HG03135 (cell line): ENCODE measurements at regions not wholly inside any gene's neighbourhood (a gene's known extent, or its start where the extent isn't known, plus 50 kb on each side); places are given as distances from the start of the nearest gene placed in this dataset.
"Not testable (repeated sequence)": the region's sequence is repeated elsewhere in the genome, so short reads cannot be mapped to it uniquely, and the experiment has no call there.

Source experiments
- ATAC-seq: cut with Tn5 transposase; IDR thresholded peaks from one replicate; pipeline ENCODE4 v1.9.1; 2021; ENCODE audit warnings: mild to moderate bottlenecking, moderate library complexity; ENCODE audit not compliant: unreplicated experiment

DNA sequence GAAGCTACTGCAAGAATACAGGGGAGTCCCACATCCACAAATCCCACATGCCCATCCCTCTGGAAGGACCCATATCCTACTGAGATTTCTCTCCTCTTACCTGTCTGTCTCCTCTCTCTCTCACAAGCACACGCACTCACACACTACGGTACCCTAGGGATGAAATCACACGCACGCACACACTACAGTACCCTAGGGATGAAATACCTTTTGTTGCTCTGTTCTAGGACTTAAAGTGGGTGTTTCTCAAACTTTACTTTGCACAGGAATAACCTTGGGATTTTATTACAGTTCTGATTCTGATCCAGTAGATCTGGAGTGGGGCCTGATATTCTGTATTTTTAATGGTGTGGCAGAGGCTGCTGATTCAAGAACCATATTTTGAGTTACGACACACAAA, 622.2 kb upstream of the ZNF385D start:
- no peak for ATAC-seq

DNA sequence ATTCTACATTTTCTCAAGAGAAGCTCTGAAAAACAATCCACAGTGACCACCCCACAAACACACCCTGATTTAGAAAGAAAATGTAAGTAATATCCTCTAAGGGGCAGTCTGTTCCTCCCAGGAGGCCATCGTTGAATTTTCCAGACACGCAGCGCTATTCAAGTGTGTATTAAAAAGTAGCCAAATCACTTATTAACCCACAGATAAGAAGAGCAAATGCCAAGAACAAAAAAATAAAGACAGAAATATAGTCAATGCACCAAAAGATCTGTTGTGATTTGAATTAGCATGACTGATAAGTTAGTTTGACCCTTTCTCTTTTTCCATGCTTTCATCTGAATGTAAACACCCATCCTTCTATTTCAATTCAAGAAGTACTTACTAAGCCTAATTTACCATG, 622.8 kb upstream of the ZNF385D start:
- no peak for ATAC-seq

DNA sequence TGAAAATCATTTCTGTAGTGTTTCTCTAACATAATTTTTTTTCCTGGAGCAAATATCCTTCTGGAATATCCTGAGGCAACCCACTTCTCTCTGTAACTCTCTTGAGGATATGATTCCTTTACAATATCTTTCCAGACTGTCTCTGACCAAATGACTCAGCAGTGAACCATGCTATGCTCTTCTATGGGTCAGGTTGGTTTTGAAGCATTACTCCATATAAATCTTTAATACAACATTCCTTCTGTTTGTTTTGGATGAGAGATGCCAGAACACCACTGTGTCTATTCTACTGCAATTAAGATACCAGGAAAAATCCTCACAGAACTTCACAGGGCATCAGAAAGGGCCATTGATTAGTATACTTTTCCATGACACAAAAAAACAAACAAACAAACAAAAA, 626.4 kb upstream of the ZNF385D start:
- ATAC-seq, result no peak

DNA sequence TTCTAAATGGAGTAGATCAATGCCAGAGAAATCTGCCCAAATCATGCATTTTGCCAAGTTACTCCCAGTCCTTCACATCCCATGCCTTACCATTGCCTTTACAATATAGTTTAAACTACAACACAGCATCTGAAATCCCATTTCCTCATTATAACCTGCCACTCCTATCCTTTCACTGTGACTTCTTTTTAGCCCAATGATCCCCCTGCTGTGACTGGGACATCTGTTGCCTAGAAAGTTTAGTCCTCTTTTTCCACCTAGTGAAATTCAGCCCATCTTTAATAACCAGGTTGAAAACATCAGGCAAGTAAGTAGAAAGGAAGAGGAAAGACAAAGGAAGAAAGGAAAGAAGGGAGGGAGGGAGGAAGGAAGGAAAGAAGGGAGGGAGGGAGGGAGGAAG, 627.9 kb upstream of the ZNF385D start:
- ATAC-seq, result no peak

- ATAC-seq, result no peak
Observed at GRCh38 chr3:22380253-22380652, 629.2 kb upstream of the ZNF385D start.

GRCh38 chr3:22381564-22381963, 630.6 kb upstream of the ZNF385D start:
- not testable (repeated sequence) for ATAC-seq

- ATAC-seq, result no peak
Observed at GRCh38 chr3:22383285-22383684, 632.3 kb upstream of the ZNF385D start.

DNA sequence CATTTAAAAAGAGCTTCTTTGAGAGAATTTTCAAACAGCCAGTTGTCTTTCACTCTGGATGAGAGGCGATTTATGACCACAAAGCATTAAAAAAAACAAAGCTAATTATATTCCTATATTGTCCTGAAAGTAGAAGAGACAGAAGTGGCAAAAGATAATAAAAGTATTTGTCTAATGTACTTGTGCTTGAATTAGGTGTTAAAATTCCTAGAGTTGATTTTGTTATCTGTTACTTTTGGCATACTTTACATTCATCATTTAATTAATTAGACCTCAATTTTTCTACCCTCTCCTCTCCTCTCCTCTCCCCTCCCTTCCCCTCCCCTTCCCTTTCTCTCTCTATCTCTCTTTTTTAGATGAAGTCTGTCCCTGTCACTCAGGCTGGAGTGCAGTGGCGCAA, 635.1 kb upstream of the ZNF385D start:
- no peak for ATAC-seq

DNA sequence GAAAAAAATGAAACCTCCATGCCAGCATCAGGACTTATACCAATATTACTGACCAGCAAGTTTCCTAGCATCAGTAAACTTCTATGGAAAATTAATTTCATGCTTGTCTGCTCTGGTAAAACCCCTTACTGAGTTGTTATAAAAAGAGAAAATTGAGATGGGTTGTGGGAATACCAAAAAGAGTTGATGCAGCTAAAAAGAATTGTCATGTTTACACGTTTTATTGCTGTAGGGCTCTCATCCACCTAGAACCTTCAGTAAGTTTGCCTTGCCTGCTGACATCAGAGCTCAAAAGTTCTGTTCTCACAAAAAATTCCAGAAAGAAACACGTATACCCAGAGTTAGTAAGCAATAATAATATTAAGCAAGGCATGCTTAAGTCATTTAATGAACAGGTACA, 641.3 kb upstream of the ZNF385D start:
- no peak for ATAC-seq

DNA sequence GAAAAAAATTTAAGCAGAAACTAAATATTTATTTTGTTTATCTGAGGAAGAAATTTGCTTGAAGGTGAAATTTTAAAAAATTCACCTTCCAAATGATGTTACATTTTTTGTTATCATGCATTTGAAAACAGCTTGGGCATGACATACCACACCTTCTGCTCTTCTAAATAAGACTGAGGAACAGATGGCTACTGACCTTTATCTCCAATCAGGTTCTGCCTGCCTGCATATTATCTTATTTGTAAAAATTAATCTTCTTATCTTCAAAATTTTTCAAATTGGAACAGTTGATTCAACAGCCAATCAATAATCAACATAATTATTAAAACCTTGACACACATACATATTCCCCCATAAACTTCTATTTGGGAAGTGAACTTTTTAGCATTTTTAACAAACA, 641.8 kb upstream of the ZNF385D start:
- no peak for ATAC-seq

- no peak for ATAC-seq
Observed at GRCh38 chr3:22399566-22399965, 648.6 kb upstream of the ZNF385D start.

DNA sequence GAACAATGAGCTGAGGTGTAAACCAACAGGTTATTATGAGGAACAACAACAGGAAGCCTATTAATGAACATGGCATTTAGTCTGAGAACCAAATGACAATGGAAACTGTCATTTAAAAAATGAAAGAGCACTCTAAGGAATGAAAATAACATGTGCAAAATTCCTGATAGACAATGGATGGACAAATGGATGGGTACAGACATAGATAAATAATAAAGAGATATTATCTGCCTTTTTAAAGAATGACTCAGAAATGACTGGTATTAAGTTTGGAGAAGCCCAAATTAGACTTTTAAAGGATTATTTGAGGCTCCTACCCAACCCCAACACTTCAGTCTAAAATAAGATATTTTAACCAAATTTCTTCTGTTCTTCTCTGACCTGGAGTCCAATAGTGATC, 650.5 kb upstream of the ZNF385D start:
- no peak for ATAC-seq

- no peak for ATAC-seq
Observed at GRCh38 chr3:22414239-22414638, 663.2 kb upstream of the ZNF385D start.

GRCh38 chr3:22416838-22417446, 665.9 kb upstream of the ZNF385D start:
- ATAC-seq, result not testable (repeated sequence)

- ATAC-seq, result no peak
Observed at GRCh38 chr3:22419261-22419660, 668.3 kb upstream of the ZNF385D start.

GRCh38 chr3:22421589-22421988, 670.6 kb upstream of the ZNF385D start:
- no peak for ATAC-seq

DNA sequence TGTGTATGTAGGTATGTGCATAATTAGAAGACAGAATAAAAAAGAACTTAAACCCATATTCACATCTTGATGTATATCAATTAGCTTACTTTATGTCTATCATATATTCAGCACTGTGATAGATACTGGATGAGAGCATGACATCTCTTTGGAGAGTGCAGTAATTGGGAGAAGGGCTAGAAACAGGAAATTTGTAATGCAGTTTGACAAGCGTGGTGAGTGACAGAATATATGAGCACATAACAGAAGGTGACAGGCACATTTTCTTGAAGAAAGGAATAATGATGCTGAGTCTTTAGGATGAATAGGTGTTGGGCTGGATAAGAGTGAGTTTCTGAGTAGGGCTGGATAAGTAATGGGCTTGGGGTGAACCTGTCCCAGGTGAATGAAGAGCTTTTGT, 680.3 kb upstream of the ZNF385D start:
- no peak for ATAC-seq

GRCh38 chr3:22439626-22440025, 688.6 kb upstream of the ZNF385D start:
- no peak for ATAC-seq

DNA sequence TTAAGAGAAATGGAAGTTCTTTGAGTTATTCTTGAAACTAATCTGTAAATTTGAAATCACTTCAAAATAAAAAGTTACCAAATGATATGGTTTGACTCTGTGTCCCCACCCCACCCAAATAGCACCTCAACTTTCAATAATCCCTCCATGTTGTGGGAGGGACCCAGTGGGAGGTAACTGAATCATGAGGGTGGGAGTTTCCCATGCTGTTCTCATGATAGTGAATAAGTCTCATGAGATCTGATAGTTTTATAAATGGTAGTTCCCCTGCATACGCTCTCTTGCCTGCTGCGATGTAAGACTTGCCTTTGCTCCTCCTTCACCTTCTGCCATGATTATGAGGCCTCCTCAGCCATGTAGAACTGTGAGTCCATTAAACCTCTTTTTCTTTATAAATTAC, 690.7 kb upstream of the ZNF385D start:
- no peak for ATAC-seq

DNA sequence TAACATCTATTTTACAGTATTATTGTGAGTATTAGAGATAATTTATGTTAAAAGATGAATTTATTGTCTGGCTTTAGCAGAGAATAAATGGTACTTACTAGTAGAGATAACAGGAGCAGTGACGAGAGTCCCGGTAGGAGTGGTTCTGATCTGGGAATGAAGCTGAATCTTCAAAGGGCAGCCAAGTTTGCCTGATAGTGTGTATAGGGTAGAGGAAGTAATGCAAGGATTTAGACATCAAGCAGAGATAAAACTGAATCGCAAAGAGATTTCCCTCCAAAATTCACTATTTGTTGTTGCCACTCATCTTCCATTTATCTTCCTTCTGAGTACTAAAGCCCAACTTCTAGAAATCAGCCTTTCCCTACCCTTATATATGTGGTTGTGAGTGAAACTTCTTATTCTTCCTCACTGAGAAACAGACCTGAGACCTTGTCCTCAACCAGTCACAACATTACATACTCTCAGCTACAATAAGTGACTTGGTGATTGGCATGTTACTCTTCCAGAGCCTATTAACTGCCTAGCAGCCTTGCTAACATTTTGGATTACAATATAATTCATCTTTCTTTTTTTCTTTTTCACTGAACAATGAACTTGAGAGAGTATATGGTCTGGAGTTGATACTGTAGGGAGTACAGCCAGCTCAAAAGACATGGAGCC, 692.7 kb upstream of the ZNF385D start:
- ATAC-seq, result no peak

GRCh38 chr3:22445336-22445735, 694.3 kb upstream of the ZNF385D start:
- ATAC-seq, result not testable (repeated sequence)

- ATAC-seq, result no peak
Observed at GRCh38 chr3:22450786-22451400, 699.9 kb upstream of the ZNF385D start.

DNA sequence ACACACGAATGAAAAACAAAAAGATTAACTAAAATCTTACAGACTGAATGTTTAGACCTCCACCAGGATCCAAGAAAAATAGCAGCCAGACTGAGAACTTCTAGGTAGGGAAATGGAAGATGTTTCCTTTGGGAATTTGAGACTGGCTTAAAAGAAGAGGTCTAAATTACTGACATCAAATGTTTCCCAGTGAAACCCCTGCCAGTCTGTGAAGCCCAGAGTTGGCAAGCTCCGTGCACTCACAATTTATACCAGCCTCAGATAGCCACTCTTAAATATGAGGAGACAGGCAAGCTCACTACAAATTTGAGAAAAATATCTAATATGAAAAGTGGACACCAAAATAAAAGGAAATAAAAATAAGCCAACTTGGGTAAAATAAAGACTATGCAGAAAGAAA, 700.5 kb upstream of the ZNF385D start:
- no peak for ATAC-seq
